ENCODE measurements at regions not wholly inside any gene's neighbourhood (a gene's known extent, or its start where the extent isn't known, plus 50 kb on each side); places are given as distances from the start of the nearest gene placed in this dataset.

- 72% methylated on average over 3 of the region's 3 CpGs for WGBS
- DNase-seq (ENCODE audit: low spot score): no peak
- intact Hi-C loops (cut with DNase I): no loop called here
- Histone ChIP-seq H3K4me3 (no peak overlapping the region), H3K27ac (no peak overlapping the region), H3K9me3 (no peaks in the 10 kb centered on the region), H3K27me3 (replicated peaks; ENCODE audit: insufficient read depth) (no peaks in the 10 kb centered on the region), H3K4me1 (replicated peaks) (no peaks in the 10 kb centered on the region), H3K36me3 (no peaks in the 10 kb centered on the region)
- no peak for TF ChIP-seq POLR2A (IDR thresholded peaks at IDR 0.05)
- no peak for TF ChIP-seq POLR2AphosphoS5 (IDR thresholded peaks at IDR 0.05)
- no peak for TF ChIP-seq CTCF (IDR thresholded peaks at IDR 0.05)
Observed at GRCh38 chr14:71533390-71533789, 398.8 kb upstream of the RGS6 start.

GRCh38 chr14:71533800-71534199 is 398.4 kb upstream of the RGS6 start:
- Histone ChIP-seq H3K36me3 (no peaks in the 10 kb centered on the region), H3K27ac (no peak overlapping the region), H3K27me3 (replicated peaks; ENCODE audit: insufficient read depth) (no peaks in the 10 kb centered on the region), H3K4me1 (replicated peaks) (no peaks in the 10 kb centered on the region), H3K9me3 (no peaks in the 10 kb centered on the region), H3K4me3 (no peak overlapping the region)
- no peak for DNase-seq (ENCODE audit: low spot score)
- WGBS: 91% methylated on average over 1 of the region's 1 CpG
- TF ChIP-seq POLR2A (IDR thresholded peaks at IDR 0.05) (no peak), POLR2AphosphoS5 (IDR thresholded peaks at IDR 0.05) (no peak), CTCF (IDR thresholded peaks at IDR 0.05) (no peak)
- intact Hi-C loops (cut with DNase I): no loop called here

- no peak for DNase-seq (ENCODE audit: low spot score)
- H3K4me1 ChIP-seq (replicated peaks): no peaks in the 10 kb centered on the region
- H3K4me3 ChIP-seq: no peak overlapping the region
- no peaks in the 10 kb centered on the region for H3K27me3 ChIP-seq (replicated peaks; ENCODE audit: insufficient read depth)
- no peaks in the 10 kb centered on the region for H3K9me3 ChIP-seq
- 100% methylated on average over 1 of the region's 1 CpG for WGBS
- no peaks in the 10 kb centered on the region for H3K36me3 ChIP-seq
- no peak overlapping the region for H3K27ac ChIP-seq
- intact Hi-C loops (cut with DNase I): no loop called here
- no peak for TF ChIP-seq POLR2A (IDR thresholded peaks at IDR 0.05)
- no peak for TF ChIP-seq POLR2AphosphoS5 (IDR thresholded peaks at IDR 0.05)
- TF ChIP-seq CTCF (IDR thresholded peaks at IDR 0.05): no peak
Observed at GRCh38 chr14:71534506-71534905, 397.7 kb upstream of the RGS6 start.

GRCh38 chr14:71536015-71536740 is 396.1 kb upstream of the RGS6 start:
- no peak for DNase-seq (ENCODE audit: low spot score)
- H3K4me3 ChIP-seq: no peak overlapping the region
- H3K9me3 ChIP-seq: no peaks in the 10 kb centered on the region
- no peak overlapping the region for H3K27ac ChIP-seq
- WGBS: 75% methylated on average over 2 of the region's 2 CpGs
- H3K27me3 ChIP-seq (replicated peaks; ENCODE audit: insufficient read depth): no peaks in the 10 kb centered on the region
- no peaks in the 10 kb centered on the region for H3K4me1 ChIP-seq (replicated peaks)
- intact Hi-C loops (cut with DNase I): loop anchor here (5.0 kb wide), 1 partner anchor 214 kb away; the partner anchor contains the start of gene SIPA1L1
- TF ChIP-seq CTCF (IDR thresholded peaks at IDR 0.05) (no peak), POLR2AphosphoS5 (IDR thresholded peaks at IDR 0.05) (no peak), POLR2A (IDR thresholded peaks at IDR 0.05) (no peak)
- H3K36me3 ChIP-seq: no peaks in the 10 kb centered on the region

All from prostate gland (tissue), 2 donors.